HepG2 (cell line): ENCODE measurements at regions not wholly inside any gene's neighbourhood (a gene's known extent, or its start where the extent isn't known, plus 50 kb on each side); places are given as distances from the start of the nearest gene placed in this dataset.

Source experiments
- AHR ChIP-seq: IDR thresholded peaks from 2 replicates; pipeline ENCODE4 v1.6.1; 2018; ENCODE audit warnings: missing genetic modification reagents, missing compliant biosample characterization
- ATF5 ChIP-seq: sonication (generic); formaldehyde crosslinking; IDR thresholded peaks from 2 replicates; pipeline ENCODE4 v1.4.0; 2020; ENCODE audit warnings: mild to moderate bottlenecking, low read depth, missing genetic modification reagents
- ETS1 ChIP-seq: sonication (generic); formaldehyde crosslinking; IDR thresholded peaks from 2 replicates; pipeline ENCODE4 v1.4.0; 2020; ENCODE audit warnings: missing genetic modification reagents
- FOXA1 ChIP-seq, 2 experiments: fragments of 450-650 bp in 1 of 2; sonication (generic) in 1 of 2; formaldehyde crosslinking in 1 of 2; IDR thresholded peaks; 2 replicates each; pipeline versions ENCODE4 v1.4.0 to v1.6.1; 2016 to 2020; ENCODE audit warnings: missing genetic modification reagents in 1 of 2
- FOXK1 ChIP-seq: sonication (generic); formaldehyde crosslinking; IDR thresholded peaks from 2 replicates; pipeline ENCODE4 v1.4.0; 2020; ENCODE audit warnings: low read depth, missing genetic modification reagents, borderline replicate concordance
- GATAD2A ChIP-seq: IDR thresholded peaks from 2 replicates; pipeline ENCODE4 v1.6.1; 2016
- KMT2B ChIP-seq: IDR thresholded peaks from 2 replicates; pipeline ENCODE4 v1.6.1; 2016; ENCODE audit warnings: missing genetic modification reagents, missing compliant biosample characterization
- LCORL ChIP-seq, 2 experiments: fragments of 450-650 bp in 1 of 2; sonication (generic) in 1 of 2; formaldehyde crosslinking in 1 of 2; IDR thresholded peaks; 2 replicates each; pipeline versions ENCODE4 v1.5.0 to v1.6.1; 2017 to 2020; ENCODE audit warnings: antibody characterized with exemption in 1 of 2, missing genetic modification reagents in 1 of 2
- MAFF ChIP-seq: IDR thresholded peaks from 2 replicates; pipeline ENCODE4 v1.6.1; 2011; ENCODE audit warnings: low read depth, low read length, improper control_type of control experiment
- MNT ChIP-seq: fragments of 450-650 bp; IDR thresholded peaks from 2 replicates; pipeline ENCODE4 v1.6.1; 2016
- MYNN ChIP-seq: sonication (generic); formaldehyde crosslinking; IDR thresholded peaks from 2 replicates; pipeline ENCODE4 v1.4.0; 2020; ENCODE audit warnings: mild to moderate bottlenecking, low read depth, missing genetic modification reagents
- NCOR1 ChIP-seq: fragments of 200-600 bp; sonication (generic); IDR thresholded peaks from 2 replicates; pipeline ENCODE4 v1.7.0; 2017; ENCODE audit warnings: antibody characterized with exemption, low read length, borderline replicate concordance
- SALL1 ChIP-seq: sonication (generic); formaldehyde crosslinking; IDR thresholded peaks from 2 replicates; pipeline ENCODE4 v1.8.0; 2022; ENCODE audit warnings: mild to moderate bottlenecking, missing genetic modification reagents
- SMAD9 ChIP-seq: sonication (generic); formaldehyde crosslinking; IDR thresholded peaks from 2 replicates; pipeline ENCODE4 v1.5.1; 2020; ENCODE audit warnings: mild to moderate bottlenecking, missing genetic modification reagents
- TFDP1 ChIP-seq: IDR thresholded peaks from 2 replicates; pipeline ENCODE4 v1.6.1; 2016; ENCODE audit warnings: missing compliant biosample characterization, missing genetic modification reagents, borderline replicate concordance
- THAP11 ChIP-seq: IDR thresholded peaks from 2 replicates; pipeline ENCODE4 v1.6.1; 2016; ENCODE audit warnings: missing biosample characterization, missing genetic modification reagents
- ZFP36 ChIP-seq: fragments of 150-350 bp; IDR thresholded peaks from 2 replicates; pipeline ENCODE4 v1.6.1; 2018; ENCODE audit warnings: borderline replicate concordance, low read length, low read depth; ENCODE audit not compliant: partially characterized antibody
- ZNF326 ChIP-seq: sonication (generic); formaldehyde crosslinking; IDR thresholded peaks from 2 replicates; pipeline ENCODE4 v1.4.0; 2020; ENCODE audit warnings: missing genetic modification reagents, borderline replicate concordance
- ZNF772 ChIP-seq: sonication (generic); formaldehyde crosslinking; IDR thresholded peaks from 2 replicates; pipeline ENCODE4 v1.5.0; 2020; ENCODE audit warnings: mild to moderate bottlenecking, missing genetic modification reagents
- TF ChIP-seq, protein P1 (sequence below): sonication (generic); formaldehyde crosslinking; conservative IDR thresholded peaks from 2 replicates; pipeline ENCODE4 v1.4.0; 2020; ENCODE audit warnings: missing genetic modification reagents
- TF ChIP-seq, protein P2 (sequence below): sonication (generic); formaldehyde crosslinking; IDR thresholded peaks from 2 replicates; pipeline ENCODE4 v1.4.0; 2020; ENCODE audit warnings: missing genetic modification reagents
- TF ChIP-seq, protein P3 (sequence below): sonication (generic); formaldehyde crosslinking; IDR thresholded peaks from 2 replicates; pipeline ENCODE4 v1.4.0; 2020; ENCODE audit warnings: mild to moderate bottlenecking, missing genetic modification reagents

GRCh38 chr9:73050887-73051550 is 98.2 kb upstream of the ALDH1A1 start (continued):
- TF ChIP-seq, protein P1, sequence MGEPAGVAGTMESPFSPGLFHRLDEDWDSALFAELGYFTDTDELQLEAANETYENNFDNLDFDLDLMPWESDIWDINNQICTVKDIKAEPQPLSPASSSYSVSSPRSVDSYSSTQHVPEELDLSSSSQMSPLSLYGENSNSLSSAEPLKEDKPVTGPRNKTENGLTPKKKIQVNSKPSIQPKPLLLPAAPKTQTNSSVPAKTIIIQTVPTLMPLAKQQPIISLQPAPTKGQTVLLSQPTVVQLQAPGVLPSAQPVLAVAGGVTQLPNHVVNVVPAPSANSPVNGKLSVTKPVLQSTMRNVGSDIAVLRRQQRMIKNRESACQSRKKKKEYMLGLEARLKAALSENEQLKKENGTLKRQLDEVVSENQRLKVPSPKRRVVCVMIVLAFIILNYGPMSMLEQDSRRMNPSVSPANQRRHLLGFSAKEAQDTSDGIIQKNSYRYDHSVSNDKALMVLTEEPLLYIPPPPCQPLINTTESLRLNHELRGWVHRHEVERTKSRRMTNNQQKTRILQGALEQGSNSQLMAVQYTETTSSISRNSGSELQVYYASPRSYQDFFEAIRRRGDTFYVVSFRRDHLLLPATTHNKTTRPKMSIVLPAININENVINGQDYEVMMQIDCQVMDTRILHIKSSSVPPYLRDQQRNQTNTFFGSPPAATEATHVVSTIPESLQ (CRISPR knock-in tag), result no peak
- TF ChIP-seq FOXA1 (IDR thresholded peaks at IDR 0.05) (no peak), FOXA1 (CRISPR knock-in tag; IDR thresholded peaks at IDR 0.05) (peak; percentile 84), MYNN (CRISPR knock-in tag) (no peak), ZFP36 (no peak), ETS1 (CRISPR knock-in tag) (no peak), ATF5 (CRISPR knock-in tag) (no peak), TFDP1 (no peak), NCOR1 (no peak), MAFF (no peak), THAP11 (CRISPR knock-in tag) (0 out of 2 replicates have a peak, but pooled peaks have one; percentile 43), LCORL (IDR thresholded peaks at IDR 0.05) (no peak), LCORL (CRISPR knock-in tag; IDR thresholded peaks at IDR 0.05) (peak; percentile 21; the same call in 1 of the 2 replicates), MNT (no peak), ZNF772 (CRISPR knock-in tag) (no peak), KMT2B (no peak), SALL1 (peak; percentile 65), ZNF326 (CRISPR knock-in tag) (no peak), AHR (CRISPR knock-in tag) (no peak), SMAD9 (no peak), FOXK1 (peak; percentile 49; the same call in 1 of the 2 replicates), GATAD2A (peak; percentile 45; the same call in 1 of the 2 replicates)
- TF ChIP-seq, protein P2, sequence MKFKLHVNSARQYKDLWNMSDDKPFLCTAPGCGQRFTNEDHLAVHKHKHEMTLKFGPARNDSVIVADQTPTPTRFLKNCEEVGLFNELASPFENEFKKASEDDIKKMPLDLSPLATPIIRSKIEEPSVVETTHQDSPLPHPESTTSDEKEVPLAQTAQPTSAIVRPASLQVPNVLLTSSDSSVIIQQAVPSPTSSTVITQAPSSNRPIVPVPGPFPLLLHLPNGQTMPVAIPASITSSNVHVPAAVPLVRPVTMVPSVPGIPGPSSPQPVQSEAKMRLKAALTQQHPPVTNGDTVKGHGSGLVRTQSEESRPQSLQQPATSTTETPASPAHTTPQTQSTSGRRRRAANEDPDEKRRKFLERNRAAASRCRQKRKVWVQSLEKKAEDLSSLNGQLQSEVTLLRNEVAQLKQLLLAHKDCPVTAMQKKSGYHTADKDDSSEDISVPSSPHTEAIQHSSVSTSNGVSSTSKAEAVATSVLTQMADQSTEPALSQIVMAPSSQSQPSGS (CRISPR knock-in tag), result peak; percentile 66
- TF ChIP-seq, protein P3, sequence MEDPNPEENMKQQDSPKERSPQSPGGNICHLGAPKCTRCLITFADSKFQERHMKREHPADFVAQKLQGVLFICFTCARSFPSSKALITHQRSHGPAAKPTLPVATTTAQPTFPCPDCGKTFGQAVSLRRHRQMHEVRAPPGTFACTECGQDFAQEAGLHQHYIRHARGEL, result no peak
